Cardiac muscle cell (in vitro differentiated cells and primary cell): ENCODE measurements at regions not wholly inside any gene's neighbourhood (a gene's known extent, or its start where the extent isn't known, plus 50 kb on each side); places are given as distances from the start of the nearest gene placed in this dataset.

Source experiments
- DNase-seq, 2 donors: peaks; one replicate each; pipeline versions ENCODE4 v3.0.0 to v3.0.0-alpha.2; 2010 to 2017; ENCODE audit warnings: low read depth in 1 of 2, low spot score in 1 of 2
- H3K27ac ChIP-seq: fragments of 200-600 bp; sonication (generic); 2 replicates; pipeline ENCODE4 v1.5.1; 2016
- H3K27me3 ChIP-seq: fragments of 200-600 bp; sonication (generic); 2 replicates; pipeline ENCODE4 v1.6.0; 2016; ENCODE audit warnings: control low read depth
- H3K36me3 ChIP-seq: fragments of 200-600 bp; sonication (generic); 2 replicates; pipeline ENCODE4 v1.5.1; 2016; ENCODE audit warnings: control low read depth
- H3K4me1 ChIP-seq: fragments of 200-600 bp; sonication (generic); 2 replicates; pipeline ENCODE4 v1.8.1; 2017; ENCODE audit warnings: low read depth, mild to moderate bottlenecking, mixed run types
- H3K4me3 ChIP-seq: fragments of 200-600 bp; sonication (generic); 2 replicates; pipeline ENCODE4 v1.5.1; 2016; ENCODE audit warnings: mild to moderate bottlenecking
- H3K9me3 ChIP-seq: fragments of 200-600 bp; sonication (generic); 2 replicates; pipeline ENCODE4 v1.5.1; 2017; ENCODE audit warnings: low read depth, mild to moderate bottlenecking, control low read depth
- TF ChIP-seq, protein P1 (sequence below): IDR thresholded peaks from 2 replicates; pipeline ENCODE4 v1.5.1; 2012; ENCODE audit warnings: low read depth, mild to moderate bottlenecking, low read length

DNA sequence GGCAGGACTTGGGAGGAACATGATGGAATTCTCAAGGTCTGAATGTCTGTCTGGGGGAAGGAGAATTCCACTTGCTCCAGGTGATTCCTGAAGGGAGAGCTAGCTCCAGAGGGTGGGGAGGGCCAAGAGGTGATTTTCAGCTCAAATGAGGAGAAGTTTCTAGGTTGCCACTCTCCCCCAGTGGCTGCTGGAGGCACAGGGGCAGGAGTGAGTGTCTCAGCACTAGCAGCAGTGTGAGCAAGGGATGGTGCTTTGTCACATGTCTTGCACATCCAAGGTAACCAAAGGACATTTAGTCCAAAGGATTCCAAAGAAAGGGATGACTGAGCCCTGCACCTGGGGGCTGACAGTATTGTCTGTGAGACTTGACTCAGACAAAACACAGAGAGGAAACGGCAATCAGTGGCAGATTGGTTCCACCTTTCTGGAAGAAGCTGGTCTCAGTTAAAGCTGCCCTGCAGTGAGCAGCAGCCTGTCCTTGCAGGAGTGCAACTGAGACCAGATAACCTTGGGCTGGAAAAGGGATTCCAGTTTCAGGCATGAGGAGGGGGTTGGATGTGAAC, 51.2 kb upstream of the PCBD1 start:
- Histone ChIP-seq H3K27ac (no peak overlapping the region), H3K4me1 (peaks cover 40% of the 10 kb centered on the region), H3K27me3 (no peaks in the 10 kb centered on the region), H3K9me3 (no peaks in the 10 kb centered on the region), H3K4me3 (no peak overlapping the region), H3K36me3 (no peaks in the 10 kb centered on the region)
- DNase-seq, result no peak
- TF ChIP-seq, protein P1, sequence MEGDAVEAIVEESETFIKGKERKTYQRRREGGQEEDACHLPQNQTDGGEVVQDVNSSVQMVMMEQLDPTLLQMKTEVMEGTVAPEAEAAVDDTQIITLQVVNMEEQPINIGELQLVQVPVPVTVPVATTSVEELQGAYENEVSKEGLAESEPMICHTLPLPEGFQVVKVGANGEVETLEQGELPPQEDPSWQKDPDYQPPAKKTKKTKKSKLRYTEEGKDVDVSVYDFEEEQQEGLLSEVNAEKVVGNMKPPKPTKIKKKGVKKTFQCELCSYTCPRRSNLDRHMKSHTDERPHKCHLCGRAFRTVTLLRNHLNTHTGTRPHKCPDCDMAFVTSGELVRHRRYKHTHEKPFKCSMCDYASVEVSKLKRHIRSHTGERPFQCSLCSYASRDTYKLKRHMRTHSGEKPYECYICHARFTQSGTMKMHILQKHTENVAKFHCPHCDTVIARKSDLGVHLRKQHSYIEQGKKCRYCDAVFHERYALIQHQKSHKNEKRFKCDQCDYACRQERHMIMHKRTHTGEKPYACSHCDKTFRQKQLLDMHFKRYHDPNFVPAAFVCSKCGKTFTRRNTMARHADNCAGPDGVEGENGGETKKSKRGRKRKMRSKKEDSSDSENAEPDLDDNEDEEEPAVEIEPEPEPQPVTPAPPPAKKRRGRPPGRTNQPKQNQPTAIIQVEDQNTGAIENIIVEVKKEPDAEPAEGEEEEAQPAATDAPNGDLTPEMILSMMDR, result no peak

GRCh38 chr10:70940834-70941568, 52.6 kb upstream of the PCBD1 start:
- Histone ChIP-seq H3K9me3 (no peaks in the 10 kb centered on the region), H3K4me1 (peaks cover 49% of the 10 kb centered on the region), H3K4me3 (no peak overlapping the region), H3K27me3 (no peaks in the 10 kb centered on the region), H3K27ac (peak overlapping the region; percentile 81), H3K36me3 (no peaks in the 10 kb centered on the region)
- peak; percentile 55 to 89 for DNase-seq
- TF ChIP-seq, protein P1, result no peak

DNA sequence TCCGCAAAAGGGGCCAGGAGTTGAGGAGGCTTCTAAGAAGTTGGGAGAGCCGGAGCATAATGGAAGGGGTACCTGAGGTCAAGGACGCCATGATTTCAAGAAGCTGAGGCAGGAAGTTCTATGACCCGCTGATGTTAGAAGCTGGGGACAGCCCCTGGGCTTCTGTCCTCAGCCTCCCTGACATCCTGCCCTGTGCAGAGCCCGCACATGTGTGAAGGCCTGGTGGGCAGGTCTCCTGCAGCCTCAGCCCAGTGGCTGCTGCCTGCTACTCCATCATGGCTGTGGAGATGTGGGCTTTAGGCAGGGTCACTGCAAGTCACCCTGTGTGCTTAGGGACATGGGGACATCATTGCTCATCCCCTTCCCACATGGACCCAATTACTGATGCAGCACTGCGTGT, 53.8 kb upstream of the PCBD1 start:
- TF ChIP-seq, protein P1, result no peak
- no peaks in the 10 kb centered on the region for H3K9me3 ChIP-seq
- no peaks in the 10 kb centered on the region for H3K36me3 ChIP-seq
- no peaks in the 10 kb centered on the region for H3K27me3 ChIP-seq
- no peak overlapping the region for H3K27ac ChIP-seq
- no peak overlapping the region for H3K4me3 ChIP-seq
- peaks cover 49% of the 10 kb centered on the region for H3K4me1 ChIP-seq
- DNase-seq, result no peak

- no peaks in the 10 kb centered on the region for H3K9me3 ChIP-seq
- no peak for DNase-seq
- TF ChIP-seq, protein P1, result no peak
- no peaks in the 10 kb centered on the region for H3K27me3 ChIP-seq
- H3K36me3 ChIP-seq, result no peaks in the 10 kb centered on the region
- H3K27ac ChIP-seq, result no peak overlapping the region
- peaks cover 49% of the 10 kb centered on the region for H3K4me1 ChIP-seq
- H3K4me3 ChIP-seq, result no peak overlapping the region
Observed at GRCh38 chr10:70942725-70943124, 54.4 kb upstream of the PCBD1 start.

DNA sequence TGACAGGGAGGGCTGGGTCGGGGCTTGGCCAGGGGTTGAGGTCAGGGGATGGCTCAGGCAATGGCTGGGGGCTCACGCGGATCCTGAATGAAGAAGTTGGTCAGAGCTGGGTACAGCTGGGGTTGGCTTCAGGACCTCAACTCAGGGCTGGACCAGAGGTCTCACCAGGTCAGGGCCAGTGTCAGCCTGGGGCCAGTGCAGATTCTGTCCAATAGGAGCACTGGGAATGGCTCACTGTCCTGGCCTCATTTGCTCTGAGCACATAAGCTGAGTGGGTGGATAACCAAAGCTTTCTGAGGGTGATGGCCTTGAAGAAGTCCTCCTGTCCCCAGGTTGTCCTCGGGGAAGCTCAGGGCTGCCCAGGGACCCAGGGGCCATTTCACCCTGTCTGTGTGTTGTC, 54.9 kb upstream of the PCBD1 start:
- no peaks in the 10 kb centered on the region for H3K36me3 ChIP-seq
- no peaks in the 10 kb centered on the region for H3K27me3 ChIP-seq
- H3K4me1 ChIP-seq, result peaks cover 49% of the 10 kb centered on the region
- no peak overlapping the region for H3K27ac ChIP-seq
- TF ChIP-seq, protein P1, result no peak
- no peak for DNase-seq
- H3K4me3 ChIP-seq, result no peak overlapping the region
- no peaks in the 10 kb centered on the region for H3K9me3 ChIP-seq
